Chondrocyte (in vitro differentiated cells): ENCODE measurements at regions not wholly inside any gene's neighbourhood (a gene's known extent, or its start where the extent isn't known, plus 50 kb on each side); places are given as distances from the start of the nearest gene placed in this dataset.

Source experiments
- DNase-seq: peaks from one replicate; pipeline ENCODE4 v3.0.0; 2021; ENCODE audit warnings: mixed read lengths, low spot score
- H3K27ac Mint-ChIP-seq: one replicate; pipeline ENCODE4 v1.8.0; 2021; ENCODE audit warnings: mild to moderate bottlenecking, moderate library complexity, mixed read lengths; ENCODE audit not compliant: unreplicated experiment
- H3K27me3 Mint-ChIP-seq: 2 replicates; pipeline ENCODE4 v1.8.0; 2021; ENCODE audit warnings: low read depth, mixed read lengths
- H3K36me3 Mint-ChIP-seq: 2 replicates; pipeline ENCODE4 v1.8.0; 2021; ENCODE audit warnings: low read depth, mixed read lengths
- H3K4me1 Mint-ChIP-seq: 2 replicates; pipeline ENCODE4 v1.8.0; 2021; ENCODE audit warnings: low read depth, mild to moderate bottlenecking, mixed read lengths
- H3K4me3 Mint-ChIP-seq: one replicate; pipeline ENCODE4 v1.8.0; 2021; ENCODE audit warnings: mild to moderate bottlenecking, moderate library complexity, mixed read lengths; ENCODE audit not compliant: unreplicated experiment
- H3K9me3 Mint-ChIP-seq: 2 replicates; pipeline ENCODE4 v1.8.0; 2021; ENCODE audit warnings: low read depth, mixed read lengths
- CTCF ChIP-seq: fragments of 200-600 bp; sonication (generic); IDR thresholded peaks from 2 replicates; pipeline ENCODE4 v1.5.0; 2021; ENCODE audit warnings: antibody characterized with exemption, mild to moderate bottlenecking, moderate library complexity

GRCh38 chr2:21804151-21804550, 680.4 kb downstream of the TDRD15 start:
- H3K9me3 Mint-ChIP-seq = no peaks in the 10 kb centered on the region
- H3K27ac Mint-ChIP-seq = no peak overlapping the region
- no peak for TF ChIP-seq CTCF
- H3K36me3 Mint-ChIP-seq = no peaks in the 10 kb centered on the region
- H3K4me3 Mint-ChIP-seq = no peak overlapping the region
- H3K27me3 Mint-ChIP-seq = no peaks in the 10 kb centered on the region
- no peak for DNase-seq
- no peaks in the 10 kb centered on the region for H3K4me1 Mint-ChIP-seq

GRCh38 chr2:21811541-21811940, 687.8 kb downstream of the TDRD15 start:
- no peak overlapping the region for H3K4me3 Mint-ChIP-seq
- no peak overlapping the region for H3K27ac Mint-ChIP-seq
- DNase-seq = no peak
- H3K36me3 Mint-ChIP-seq = no peaks in the 10 kb centered on the region
- TF ChIP-seq CTCF = no peak
- no peaks in the 10 kb centered on the region for H3K4me1 Mint-ChIP-seq
- no peaks in the 10 kb centered on the region for H3K27me3 Mint-ChIP-seq
- no peaks in the 10 kb centered on the region for H3K9me3 Mint-ChIP-seq

GRCh38 chr2:21812766-21813165, 689.0 kb downstream of the TDRD15 start:
- DNase-seq = no peak

GRCh38 chr2:21814588-21815149, 690.9 kb downstream of the TDRD15 start:
- no peaks in the 10 kb centered on the region for H3K4me1 Mint-ChIP-seq
- TF ChIP-seq CTCF = no peak
- no peak for DNase-seq
- H3K36me3 Mint-ChIP-seq = no peaks in the 10 kb centered on the region
- no peak overlapping the region for H3K27ac Mint-ChIP-seq
- no peak overlapping the region for H3K4me3 Mint-ChIP-seq
- peaks cover 3% of the 10 kb centered on the region for H3K9me3 Mint-ChIP-seq
- H3K27me3 Mint-ChIP-seq = no peaks in the 10 kb centered on the region

More at GRCh38 chr2:21812766-21813165, 689.0 kb downstream of the TDRD15 start:
- H3K36me3 Mint-ChIP-seq = no peaks in the 10 kb centered on the region
- H3K27ac Mint-ChIP-seq = no peak overlapping the region
- no peak overlapping the region for H3K4me3 Mint-ChIP-seq
- TF ChIP-seq CTCF = no peak
- no peaks in the 10 kb centered on the region for H3K4me1 Mint-ChIP-seq
- no peaks in the 10 kb centered on the region for H3K27me3 Mint-ChIP-seq
- no peaks in the 10 kb centered on the region for H3K9me3 Mint-ChIP-seq

GRCh38 chr2:21818212-21818795, 694.5 kb downstream of the TDRD15 start:
- DNase-seq = no peak
- TF ChIP-seq CTCF = no peak
- peaks cover 3% of the 10 kb centered on the region for H3K9me3 Mint-ChIP-seq
- no peak overlapping the region for H3K27ac Mint-ChIP-seq
- no peak overlapping the region for H3K4me3 Mint-ChIP-seq
- H3K27me3 Mint-ChIP-seq = no peaks in the 10 kb centered on the region
- no peaks in the 10 kb centered on the region for H3K4me1 Mint-ChIP-seq
- H3K36me3 Mint-ChIP-seq = no peaks in the 10 kb centered on the region
